Naive B cell (primary cell): ENCODE measurements at regions not wholly inside any gene's neighbourhood (a gene's known extent, or its start where the extent isn't known, plus 50 kb on each side); places are given as distances from the start of the nearest gene placed in this dataset.

Experiments used
- ATAC-seq, 2 donors: fragments of 150-1000 bp; cut with Tn5 transposase; 2 replicates each; pipeline ENCODE4 v1.10.0; 2021; ENCODE audit warnings: low read depth in 2 of 2, mild to moderate bottlenecking in 2 of 2, moderate library complexity in 2 of 2
- DNase-seq: peaks from one replicate; pipeline ENCODE4 v3.0.0; 2022
- H3K27ac Mint-ChIP-seq, 6 donors: one replicate each; pipeline ENCODE4 v1.8.0; 2020 to 2022; ENCODE audit warnings: mild to moderate bottlenecking in 6 of 6, mixed read lengths in 6 of 6, moderate library complexity in 5 of 6, inconsistent platforms in 2 of 6
- H3K27me3 Mint-ChIP-seq, 3 donors: one replicate each; pipeline ENCODE4 v1.8.0; 2021 to 2022; ENCODE audit warnings: mixed read lengths in 3 of 3, mild to moderate bottlenecking in 1 of 3
- H3K36me3 Mint-ChIP-seq, 2 donors: one replicate each; pipeline ENCODE4 v1.8.0; 2020 to 2022; ENCODE audit warnings: mixed read lengths in 2 of 2, inconsistent platforms in 1 of 2, mild to moderate bottlenecking in 1 of 2
- H3K4me1 Mint-ChIP-seq, 3 donors: one replicate each; pipeline ENCODE4 v1.8.0; 2020 to 2022; ENCODE audit warnings: mixed read lengths in 3 of 3, inconsistent platforms in 1 of 3, mild to moderate bottlenecking in 1 of 3, moderate library complexity in 1 of 3
- H3K4me3 Mint-ChIP-seq, 8 donors: one replicate each; pipeline ENCODE4 v1.8.0; 2020 to 2022; ENCODE audit warnings: mild to moderate bottlenecking in 8 of 8, mixed read lengths in 8 of 8, moderate library complexity in 8 of 8, inconsistent platforms in 2 of 8
- H3K9me3 Mint-ChIP-seq, 7 donors: one replicate each; pipeline ENCODE4 v1.8.0; 2020 to 2022; ENCODE audit warnings: mixed read lengths in 7 of 7, mild to moderate bottlenecking in 5 of 7, inconsistent platforms in 2 of 7, moderate library complexity in 1 of 7

GRCh38 chr11:76269661-76270261 is 63.5 kb upstream of the WNT11 start:
- peaks cover 0 to 11% (median 6%) of the 10 kb centered on the region in 7 donors for H3K9me3 Mint-ChIP-seq
- no peak overlapping the region for H3K4me3 Mint-ChIP-seq
- H3K27ac Mint-ChIP-seq: peak overlapping the region in 1 of 6 donors; percentile 90

GRCh38 chr11:76269247-76269646 is 62.9 kb upstream of the WNT11 start:
- H3K4me1 Mint-ChIP-seq: no peaks in the 10 kb centered on the region
- peaks cover 0 to 6% (median 2%) of the 10 kb centered on the region in 7 donors for H3K9me3 Mint-ChIP-seq
- ATAC-seq: no peak
- H3K4me3 Mint-ChIP-seq: no peak overlapping the region
- no peaks in the 10 kb centered on the region for H3K36me3 Mint-ChIP-seq
- no peak overlapping the region for H3K27ac Mint-ChIP-seq
- DNase-seq: no peak
- H3K27me3 Mint-ChIP-seq: peaks cover 0 to 43% (median 11%) of the 10 kb centered on the region in 3 donors

More at GRCh38 chr11:76269661-76270261, 63.5 kb upstream of the WNT11 start:
- H3K4me1 Mint-ChIP-seq: no peaks in the 10 kb centered on the region
- peaks cover 0 to 43% (median 11%) of the 10 kb centered on the region in 3 donors for H3K27me3 Mint-ChIP-seq
- ATAC-seq: no peak
- no peak for DNase-seq
- H3K36me3 Mint-ChIP-seq: no peaks in the 10 kb centered on the region

GRCh38 chr11:76268498-76268897 is 62.2 kb upstream of the WNT11 start:
- peaks cover 0 to 48% (median 15%) of the 10 kb centered on the region in 3 donors for H3K27me3 Mint-ChIP-seq
- ATAC-seq (no peak), DNase-seq (no peak)
- H3K27ac Mint-ChIP-seq: peak overlapping the region in 1 of 6 donors; percentile 33
- H3K9me3 Mint-ChIP-seq: peaks cover 0 to 3% (median 0%) of the 10 kb centered on the region in 7 donors
- H3K4me1 Mint-ChIP-seq: no peaks in the 10 kb centered on the region
- no peaks in the 10 kb centered on the region for H3K36me3 Mint-ChIP-seq
- H3K4me3 Mint-ChIP-seq: peak overlapping the region in 1 of 8 donors; percentile 57

- no peak overlapping the region for H3K27ac Mint-ChIP-seq
- no peak for ATAC-seq
- H3K4me3 Mint-ChIP-seq: no peak overlapping the region
Observed at GRCh38 chr11:76267556-76267955, 61.3 kb upstream of the WNT11 start.

GRCh38 chr11:76266286-76267100 is 60.2 kb upstream of the WNT11 start:
- Mint-ChIP-seq H3K9me3 (peaks cover 0 to 3% (median 0%) of the 10 kb centered on the region in 7 donors), H3K27ac (no peak overlapping the region), H3K4me1 (no peaks in the 10 kb centered on the region), H3K4me3 (no peak overlapping the region), H3K27me3 (peaks cover 0 to 52% (median 26%) of the 10 kb centered on the region in 3 donors), H3K36me3 (no peaks in the 10 kb centered on the region)
- no peak for ATAC-seq
- no peak for DNase-seq

More at GRCh38 chr11:76267556-76267955, 61.3 kb upstream of the WNT11 start:
- no peak for DNase-seq
- H3K36me3 Mint-ChIP-seq: no peaks in the 10 kb centered on the region
- peaks cover 0 to 3% (median 0%) of the 10 kb centered on the region in 7 donors for H3K9me3 Mint-ChIP-seq
- no peaks in the 10 kb centered on the region for H3K4me1 Mint-ChIP-seq
- peaks cover 0 to 54% (median 25%) of the 10 kb centered on the region in 3 donors for H3K27me3 Mint-ChIP-seq

- no peak overlapping the region for H3K27ac Mint-ChIP-seq
Observed at GRCh38 chr11:76265771-76266241, 59.5 kb upstream of the WNT11 start.

GRCh38 chr11:76263657-76264056 is 57.4 kb upstream of the WNT11 start:
- ATAC-seq (no peak), DNase-seq (no peak)
- Mint-ChIP-seq H3K27ac (no peak overlapping the region), H3K4me1 (no peaks in the 10 kb centered on the region), H3K9me3 (peaks cover 0 to 2% (median 0%) of the 10 kb centered on the region in 7 donors), H3K36me3 (no peaks in the 10 kb centered on the region), H3K27me3 (peaks cover 6 to 43% (median 42%) of the 10 kb centered on the region in 3 donors), H3K4me3 (peak overlapping the region in 1 of 8 donors; percentile 76)

More at GRCh38 chr11:76265771-76266241, 59.5 kb upstream of the WNT11 start:
- Mint-ChIP-seq H3K36me3 (no peaks in the 10 kb centered on the region), H3K27me3 (peaks cover 0 to 47% (median 27%) of the 10 kb centered on the region in 3 donors), H3K9me3 (peaks cover 0 to 3% (median 0%) of the 10 kb centered on the region in 7 donors), H3K4me1 (no peaks in the 10 kb centered on the region), H3K4me3 (no peak overlapping the region)
- ATAC-seq (no peak), DNase-seq (no peak)

- no peaks in the 10 kb centered on the region for H3K36me3 Mint-ChIP-seq
Observed at GRCh38 chr11:76263166-76263565, 56.9 kb upstream of the WNT11 start.

GRCh38 chr11:76260296-76260925 is 54.1 kb upstream of the WNT11 start:
- Mint-ChIP-seq H3K4me1 (no peaks in the 10 kb centered on the region), H3K27me3 (peaks cover 6 to 37% (median 25%) of the 10 kb centered on the region in 3 donors), H3K9me3 (no peaks in the 10 kb centered on the region), H3K4me3 (no peak overlapping the region), H3K27ac (peak overlapping the region in 1 of 6 donors; percentile 23), H3K36me3 (no peaks in the 10 kb centered on the region)
- no peak for ATAC-seq
- no peak for DNase-seq

More at GRCh38 chr11:76263166-76263565, 56.9 kb upstream of the WNT11 start:
- Mint-ChIP-seq H3K4me1 (no peaks in the 10 kb centered on the region), H3K27ac (no peak overlapping the region), H3K27me3 (peaks cover 6 to 39% (median 37%) of the 10 kb centered on the region in 3 donors), H3K9me3 (no peaks in the 10 kb centered on the region), H3K4me3 (no peak overlapping the region)
- DNase-seq (no peak), ATAC-seq (no peak)

- H3K4me3 Mint-ChIP-seq: peak overlapping the region in 1 of 8 donors; percentile 21
- H3K27ac Mint-ChIP-seq: no peak overlapping the region
- peaks cover 6 to 37% (median 25%) of the 10 kb centered on the region in 3 donors for H3K27me3 Mint-ChIP-seq
- no peaks in the 10 kb centered on the region for H3K9me3 Mint-ChIP-seq
- DNase-seq (no peak), ATAC-seq (no peak)
- no peaks in the 10 kb centered on the region for H3K4me1 Mint-ChIP-seq
- H3K36me3 Mint-ChIP-seq: no peaks in the 10 kb centered on the region
Observed at GRCh38 chr11:76259299-76259908, 53.1 kb upstream of the WNT11 start.

- no peak overlapping the region for H3K4me3 Mint-ChIP-seq
- peaks cover 16 to 43% (median 19%) of the 10 kb centered on the region in 3 donors for H3K27me3 Mint-ChIP-seq
- H3K9me3 Mint-ChIP-seq: peaks cover 0 to 2% (median 0%) of the 10 kb centered on the region in 7 donors
- no peaks in the 10 kb centered on the region for H3K4me1 Mint-ChIP-seq
- ATAC-seq (no peak), DNase-seq (no peak)
- no peak overlapping the region for H3K27ac Mint-ChIP-seq
- no peaks in the 10 kb centered on the region for H3K36me3 Mint-ChIP-seq
Observed at GRCh38 chr11:76257074-76257719, 50.9 kb upstream of the WNT11 start.

GRCh38 chr11:76256448-76256847 is 50.1 kb upstream of the WNT11 start:
- no peak for ATAC-seq

More at GRCh38 chr11:76256448-76256847, 50.1 kb upstream of the WNT11 start:
- no peaks in the 10 kb centered on the region for H3K4me1 Mint-ChIP-seq
- H3K4me3 Mint-ChIP-seq: no peak overlapping the region
- H3K36me3 Mint-ChIP-seq: peaks cover 0 to 4% of the 10 kb centered on the region in 2 donors
- H3K9me3 Mint-ChIP-seq: peaks cover 0 to 8% (median 6%) of the 10 kb centered on the region in 7 donors
- no peak for DNase-seq
- H3K27ac Mint-ChIP-seq: no peak overlapping the region
- peaks cover 19 to 51% (median 26%) of the 10 kb centered on the region in 3 donors for H3K27me3 Mint-ChIP-seq
